AG10803 (cell line): ENCODE measurements at regions not wholly inside any gene's neighbourhood (a gene's known extent, or its start where the extent isn't known, plus 50 kb on each side); places are given as distances from the start of the nearest gene placed in this dataset.

Source experiments
- DNase-seq: peaks from one replicate; pipeline ENCODE4 v3.0.0; 2010; ENCODE audit warnings: low read depth
- H3K4me3 ChIP-seq: 2 replicates; pipeline ENCODE4 v1.5.1; 2011; ENCODE audit warnings: mild to moderate bottlenecking, low read length, control low read depth
- TF ChIP-seq, protein P1 (sequence below): conservative IDR thresholded peaks from 2 replicates; pipeline ENCODE4 v1.5.1; 2011; ENCODE audit warnings: mild to moderate bottlenecking, low read length, control low read depth, inconsistent platforms

DNA sequence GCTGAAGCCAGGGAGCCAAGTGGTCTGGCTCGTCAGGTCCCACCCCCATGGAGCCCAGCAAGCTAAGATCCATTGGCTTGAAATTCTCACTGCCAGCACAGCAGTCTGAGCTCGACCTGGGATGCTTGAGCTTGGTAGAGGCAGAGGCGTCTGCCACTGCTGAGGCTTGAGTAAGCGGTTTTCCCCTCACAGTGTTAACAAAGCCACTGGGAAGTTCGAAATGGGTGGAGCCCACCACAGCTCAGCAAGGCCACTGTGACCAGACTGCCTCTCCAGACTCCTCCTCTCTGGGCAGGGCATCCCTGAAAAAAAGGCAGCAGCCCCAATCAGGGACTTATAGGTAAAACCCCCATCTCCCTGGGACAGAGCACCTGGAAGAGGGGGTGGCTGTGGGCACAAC is 353.8 kb downstream of the NAP1L3 start:
- TF ChIP-seq, protein P1, sequence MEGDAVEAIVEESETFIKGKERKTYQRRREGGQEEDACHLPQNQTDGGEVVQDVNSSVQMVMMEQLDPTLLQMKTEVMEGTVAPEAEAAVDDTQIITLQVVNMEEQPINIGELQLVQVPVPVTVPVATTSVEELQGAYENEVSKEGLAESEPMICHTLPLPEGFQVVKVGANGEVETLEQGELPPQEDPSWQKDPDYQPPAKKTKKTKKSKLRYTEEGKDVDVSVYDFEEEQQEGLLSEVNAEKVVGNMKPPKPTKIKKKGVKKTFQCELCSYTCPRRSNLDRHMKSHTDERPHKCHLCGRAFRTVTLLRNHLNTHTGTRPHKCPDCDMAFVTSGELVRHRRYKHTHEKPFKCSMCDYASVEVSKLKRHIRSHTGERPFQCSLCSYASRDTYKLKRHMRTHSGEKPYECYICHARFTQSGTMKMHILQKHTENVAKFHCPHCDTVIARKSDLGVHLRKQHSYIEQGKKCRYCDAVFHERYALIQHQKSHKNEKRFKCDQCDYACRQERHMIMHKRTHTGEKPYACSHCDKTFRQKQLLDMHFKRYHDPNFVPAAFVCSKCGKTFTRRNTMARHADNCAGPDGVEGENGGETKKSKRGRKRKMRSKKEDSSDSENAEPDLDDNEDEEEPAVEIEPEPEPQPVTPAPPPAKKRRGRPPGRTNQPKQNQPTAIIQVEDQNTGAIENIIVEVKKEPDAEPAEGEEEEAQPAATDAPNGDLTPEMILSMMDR = no peak
- H3K4me3 ChIP-seq = no peak overlapping the region
- no peak for DNase-seq
